ENCODE measurements at regions not wholly inside any gene's neighbourhood (a gene's known extent, or its start where the extent isn't known, plus 50 kb on each side); places are given as distances from the start of the nearest gene placed in this dataset.

- POLR2A ChIA-PET: no interaction called here
- CTCF ChIA-PET: interaction anchor here (1.1 kb wide), 1 partner anchor 17 kb away, joined by 3 read pairs; no protein-coding TSS in a partner anchor
- no peak for TF ChIP-seq CTCF (IDR thresholded peaks at IDR 0.05; ENCODE audit: insufficient read depth, low read depth, low read length)
- no peaks in the 10 kb centered on the region for H3K27me3 ChIP-seq (ENCODE audit: control insufficient read depth, insufficient read depth, low read length)
- no peak overlapping the region for H3K4me3 ChIP-seq (ENCODE audit: low read depth, low read length)
- DNase-seq (ENCODE audit: low read depth): no peak
- no peaks in the 10 kb centered on the region for H3K36me3 ChIP-seq (ENCODE audit: control insufficient read depth, insufficient read depth, low read length)
These were observed 51.6 kb downstream of the SPANXA2 start for GRCh38 chrX:141641138-141641537.

GRCh38 chrX:141642979-141643378, 53.5 kb downstream of the SPANXA2 start:
- CTCF ChIA-PET: no interaction called here
- no peaks in the 10 kb centered on the region for H3K36me3 ChIP-seq (ENCODE audit: control insufficient read depth, insufficient read depth, low read length)
- DNase-seq (ENCODE audit: low read depth): no peak

More at GRCh38 chrX:141642979-141643378, 53.5 kb downstream of the SPANXA2 start:
- POLR2A ChIA-PET: no interaction called here
- no peaks in the 10 kb centered on the region for H3K27me3 ChIP-seq (ENCODE audit: control insufficient read depth, insufficient read depth, low read length)
- TF ChIP-seq CTCF (IDR thresholded peaks at IDR 0.05; ENCODE audit: insufficient read depth, low read depth, low read length): no peak
- no peak overlapping the region for H3K4me3 ChIP-seq (ENCODE audit: low read depth, low read length)
